Left ventricle myocardium inferior (tissue), 1 donor: ENCODE measurements at regions not wholly inside any gene's neighbourhood (a gene's known extent, or its start where the extent isn't known, plus 50 kb on each side); places are given as distances from the start of the nearest gene placed in this dataset.

Source experiments
- DNase-seq: peaks from one replicate; pipeline ENCODE4 v3.0.0-alpha.2; 2020
- H3K27ac ChIP-seq: fragments of 200-600 bp; replicated peaks from 2 replicates; pipeline ENCODE4 v1.8.0; 2021
- H3K27me3 ChIP-seq: fragments of 200-600 bp; 2 replicates; pipeline ENCODE4 v1.8.0; 2021; ENCODE audit warnings: low read depth
- H3K36me3 ChIP-seq: fragments of 200-600 bp; 2 replicates; pipeline ENCODE4 v1.8.0; 2021
- H3K4me1 ChIP-seq: fragments of 200-600 bp; 2 replicates; pipeline ENCODE4 v1.8.0; 2021
- H3K4me3 ChIP-seq: fragments of 200-600 bp; 2 replicates; pipeline ENCODE4 v1.8.0; 2021; ENCODE audit warnings: mild to moderate bottlenecking, moderate library complexity
- H3K9me3 ChIP-seq: fragments of 200-600 bp; replicated peaks from 2 replicates; pipeline ENCODE4 v1.8.0; 2021
- CTCF ChIP-seq: fragments of 200-600 bp; IDR thresholded peaks from 2 replicates; pipeline ENCODE4 v1.8.0; 2021; ENCODE audit warnings: antibody characterized with exemption, mild to moderate bottlenecking, borderline replicate concordance
- intact Hi-C: fragments of 100-400 bp; cut with micrococcal nuclease; formaldehyde crosslinking; loops from one replicate; pipeline ENCODE4 v1.11.0; 2022
- donor health status: DM: no; HTN: yes; CAD: no; lungs with severe emphysema.

- DNase-seq: no peak
- Histone ChIP-seq H3K9me3 (peaks cover 52% of the 10 kb centered on the region), H3K27me3 (no peaks in the 10 kb centered on the region), H3K4me1 (no peaks in the 10 kb centered on the region), H3K4me3 (no peak overlapping the region), H3K27ac (no peak overlapping the region), H3K36me3 (no peaks in the 10 kb centered on the region)
- intact Hi-C loops: no loop called here
- TF ChIP-seq CTCF: no peak
These were observed 407.1 kb downstream of the LRRC70 start for GRCh38 chr5:62985749-62986148.

- no peak for DNase-seq
- intact Hi-C loops: no loop called here
These were observed 403.7 kb downstream of the LRRC70 start for GRCh38 chr5:62982348-62982747.

GRCh38 chr5:62980884-62981283 is 402.3 kb downstream of the LRRC70 start:
- peaks cover 10% of the 10 kb centered on the region for H3K9me3 ChIP-seq
- DNase-seq: no peak
- H3K36me3 ChIP-seq: no peaks in the 10 kb centered on the region
- no peaks in the 10 kb centered on the region for H3K27me3 ChIP-seq
- no peaks in the 10 kb centered on the region for H3K4me1 ChIP-seq
- TF ChIP-seq CTCF: no peak
- H3K27ac ChIP-seq: no peak overlapping the region
- intact Hi-C loops: no loop called here
- H3K4me3 ChIP-seq: no peak overlapping the region

More at GRCh38 chr5:62982348-62982747, 403.7 kb downstream of the LRRC70 start:
- Histone ChIP-seq H3K4me1 (no peaks in the 10 kb centered on the region), H3K27me3 (no peaks in the 10 kb centered on the region), H3K4me3 (no peak overlapping the region), H3K36me3 (no peaks in the 10 kb centered on the region), H3K27ac (no peak overlapping the region), H3K9me3 (peaks cover 25% of the 10 kb centered on the region)
- TF ChIP-seq CTCF: no peak

GRCh38 chr5:62979472-62979871 is 400.9 kb downstream of the LRRC70 start:
- intact Hi-C loops: no loop called here
- no peak overlapping the region for H3K4me3 ChIP-seq
- H3K4me1 ChIP-seq: no peaks in the 10 kb centered on the region
- no peak for TF ChIP-seq CTCF
- no peak for DNase-seq
- H3K9me3 ChIP-seq: no peaks in the 10 kb centered on the region
- H3K36me3 ChIP-seq: no peaks in the 10 kb centered on the region
- no peak overlapping the region for H3K27ac ChIP-seq
- H3K27me3 ChIP-seq: no peaks in the 10 kb centered on the region

GRCh38 chr5:62977661-62978060 is 399.0 kb downstream of the LRRC70 start:
- DNase-seq: no peak
- Histone ChIP-seq H3K27me3 (no peaks in the 10 kb centered on the region), H3K4me1 (no peaks in the 10 kb centered on the region), H3K9me3 (no peaks in the 10 kb centered on the region), H3K4me3 (no peak overlapping the region), H3K27ac (no peak overlapping the region), H3K36me3 (no peaks in the 10 kb centered on the region)
- TF ChIP-seq CTCF: no peak
- intact Hi-C loops: no loop called here

- TF ChIP-seq CTCF: no peak
- intact Hi-C loops: no loop called here
- Histone ChIP-seq H3K27me3 (no peaks in the 10 kb centered on the region), H3K9me3 (no peaks in the 10 kb centered on the region), H3K36me3 (no peaks in the 10 kb centered on the region), H3K4me1 (no peaks in the 10 kb centered on the region), H3K27ac (no peak overlapping the region), H3K4me3 (no peak overlapping the region)
- DNase-seq: no peak
These were observed 396.0 kb downstream of the LRRC70 start for GRCh38 chr5:62974623-62975022.
